ENCODE measurements at regions not wholly inside any gene's neighbourhood (a gene's known extent, or its start where the extent isn't known, plus 50 kb on each side); places are given as distances from the start of the nearest gene placed in this dataset.

- peak; percentile 76 for TF ChIP-seq CTCF (IDR thresholded peaks at IDR 0.05; ENCODE audit: low read depth, low read length, poor library complexity, severe bottlenecking)
- no peak for TF ChIP-seq EZH2phosphoT487 (IDR thresholded peaks at IDR 0.05; ENCODE audit: borderline replicate concordance, low read length)
Measured at GRCh38 chr5:28014779-28015178, 976.4 kb upstream of the CDH9 start.
